ENCODE measurements at regions not wholly inside any gene's neighbourhood (a gene's known extent, or its start where the extent isn't known, plus 50 kb on each side); places are given as distances from the start of the nearest gene placed in this dataset.

DNA sequence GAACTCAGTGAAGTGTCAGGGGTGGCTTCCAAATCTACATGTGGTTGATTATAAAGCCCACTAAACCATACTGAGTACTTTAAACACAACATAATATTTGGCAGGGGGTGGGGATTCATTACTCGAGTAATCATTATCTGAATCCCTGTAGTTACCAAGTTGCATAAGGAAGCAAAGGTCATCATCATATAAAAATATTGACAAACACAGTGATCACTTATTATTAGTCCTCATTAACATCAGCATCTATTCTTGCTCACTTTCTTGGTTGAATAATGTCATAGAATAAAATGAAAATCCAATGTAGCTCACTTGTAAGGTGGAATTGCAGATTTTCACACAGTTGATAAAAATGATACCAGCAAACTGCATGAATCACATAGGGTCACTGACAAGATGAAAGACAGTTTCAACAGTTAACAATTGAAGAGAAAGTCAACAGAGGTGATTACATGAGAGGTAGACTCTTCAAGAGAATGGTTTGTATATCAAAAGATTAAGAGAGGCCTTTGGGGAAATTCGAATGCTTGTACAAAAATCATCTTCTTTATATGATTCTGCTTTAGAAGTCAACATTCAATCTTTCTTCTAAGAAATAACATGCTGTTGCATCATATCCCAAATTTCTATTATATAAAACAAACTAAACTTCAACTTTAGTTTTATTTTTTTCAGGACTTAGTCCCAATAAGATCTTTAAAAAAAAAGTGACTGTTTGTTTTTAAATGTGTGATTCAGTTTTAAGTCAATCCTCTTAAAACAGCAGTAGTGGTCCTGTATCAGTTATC, 185.5 kb upstream of the KLF14 start:
- Histone ChIP-seq H3K36me3 (ENCODE audit: insufficient read depth, low read length) (peaks cover 39% of the 10 kb centered on the region), H3K9me3 (ENCODE audit: control insufficient read depth in 1 of 2, insufficient read depth in 1 of 2, low read length in 2 of 2) (no peaks in the 10 kb centered on the region), H3K4me3 (ENCODE audit: low read length) (no peak overlapping the region), H3K4me1 (ENCODE audit: insufficient read depth, low read length) (peaks cover 66% of the 10 kb centered on the region), H3K27ac (ENCODE audit: low read depth in 1 of 2, low read length in 2 of 2) (peak overlapping the region in 1 of 2 donors; percentile 27), H3K27me3 (ENCODE audit: control insufficient read depth in 1 of 2, insufficient read depth in 2 of 2, low read length in 2 of 2) (no peaks in the 10 kb centered on the region)
- H3K9me3 Mint-ChIP-seq, result no peaks in the 10 kb centered on the region
- peaks cover 60% of the 10 kb centered on the region for H3K36me3 Mint-ChIP-seq (ENCODE audit: low read depth)
- TF ChIP-seq, protein P1, sequence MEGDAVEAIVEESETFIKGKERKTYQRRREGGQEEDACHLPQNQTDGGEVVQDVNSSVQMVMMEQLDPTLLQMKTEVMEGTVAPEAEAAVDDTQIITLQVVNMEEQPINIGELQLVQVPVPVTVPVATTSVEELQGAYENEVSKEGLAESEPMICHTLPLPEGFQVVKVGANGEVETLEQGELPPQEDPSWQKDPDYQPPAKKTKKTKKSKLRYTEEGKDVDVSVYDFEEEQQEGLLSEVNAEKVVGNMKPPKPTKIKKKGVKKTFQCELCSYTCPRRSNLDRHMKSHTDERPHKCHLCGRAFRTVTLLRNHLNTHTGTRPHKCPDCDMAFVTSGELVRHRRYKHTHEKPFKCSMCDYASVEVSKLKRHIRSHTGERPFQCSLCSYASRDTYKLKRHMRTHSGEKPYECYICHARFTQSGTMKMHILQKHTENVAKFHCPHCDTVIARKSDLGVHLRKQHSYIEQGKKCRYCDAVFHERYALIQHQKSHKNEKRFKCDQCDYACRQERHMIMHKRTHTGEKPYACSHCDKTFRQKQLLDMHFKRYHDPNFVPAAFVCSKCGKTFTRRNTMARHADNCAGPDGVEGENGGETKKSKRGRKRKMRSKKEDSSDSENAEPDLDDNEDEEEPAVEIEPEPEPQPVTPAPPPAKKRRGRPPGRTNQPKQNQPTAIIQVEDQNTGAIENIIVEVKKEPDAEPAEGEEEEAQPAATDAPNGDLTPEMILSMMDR (IDR thresholded peaks at IDR 0.05), result no peak
- peak overlapping the region; percentile 77 for H3K27ac Mint-ChIP-seq
- ChIA-PET POLR2A (interaction anchor here (0.6 kb wide), 1 partner anchor 31 kb away, joined by 4 read pairs; no protein-coding TSS in a partner anchor), CTCF (no interaction called here)
- intact Hi-C loops (cut with DNase I, micrococcal nuclease), result no loop called here
- no peaks in the 10 kb centered on the region for H3K27me3 Mint-ChIP-seq
- H3K4me1 Mint-ChIP-seq (ENCODE audit: low read depth), result peaks cover 83% of the 10 kb centered on the region
- no peak overlapping the region for H3K4me3 Mint-ChIP-seq
- ATAC-seq (ENCODE audit: poor library complexity), result no peak
- DNase-seq, result no peak

DNA sequence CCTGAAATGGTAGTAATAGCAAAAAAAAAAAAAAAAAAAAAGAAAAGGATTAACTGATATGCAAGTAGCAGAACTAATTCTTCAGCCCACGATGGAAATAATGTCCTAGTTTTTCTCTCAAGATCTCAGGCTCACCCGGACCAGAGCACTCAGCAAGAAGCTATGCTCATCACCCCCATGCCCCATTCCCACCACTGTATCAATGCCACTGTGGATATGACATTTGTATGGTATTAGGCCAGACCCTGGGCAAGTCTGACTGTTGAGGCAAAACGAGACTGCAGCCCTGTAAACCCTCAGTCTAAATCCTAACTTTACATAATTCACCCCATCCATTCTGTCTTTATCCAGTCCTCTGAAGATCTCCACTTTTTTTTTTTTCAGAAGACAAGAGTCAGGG, 186.1 kb upstream of the KLF14 start:
- Mint-ChIP-seq H3K27me3 (no peaks in the 10 kb centered on the region), H3K27ac (peak overlapping the region; percentile 77), H3K9me3 (no peaks in the 10 kb centered on the region), H3K36me3 (ENCODE audit: low read depth) (peaks cover 62% of the 10 kb centered on the region), H3K4me1 (ENCODE audit: low read depth) (peaks cover 83% of the 10 kb centered on the region), H3K4me3 (no peak overlapping the region)
- Histone ChIP-seq H3K27ac (ENCODE audit: low read depth in 1 of 2, low read length in 2 of 2) (no peak overlapping the region), H3K27me3 (ENCODE audit: control insufficient read depth in 1 of 2, insufficient read depth in 2 of 2, low read length in 2 of 2) (no peaks in the 10 kb centered on the region), H3K9me3 (ENCODE audit: control insufficient read depth in 1 of 2, insufficient read depth in 1 of 2, low read length in 2 of 2) (no peaks in the 10 kb centered on the region), H3K36me3 (ENCODE audit: insufficient read depth, low read length) (peaks cover 39% of the 10 kb centered on the region), H3K4me1 (ENCODE audit: insufficient read depth, low read length) (peaks cover 66% of the 10 kb centered on the region), H3K4me3 (ENCODE audit: low read length) (no peak overlapping the region)
- intact Hi-C loops (cut with DNase I, micrococcal nuclease), result no loop called here
- ChIA-PET POLR2A (no interaction called here), CTCF (no interaction called here)
- DNase-seq, result no peak
- TF ChIP-seq, protein P1 (IDR thresholded peaks at IDR 0.05), result no peak
- no peak for ATAC-seq (ENCODE audit: poor library complexity)

DNA sequence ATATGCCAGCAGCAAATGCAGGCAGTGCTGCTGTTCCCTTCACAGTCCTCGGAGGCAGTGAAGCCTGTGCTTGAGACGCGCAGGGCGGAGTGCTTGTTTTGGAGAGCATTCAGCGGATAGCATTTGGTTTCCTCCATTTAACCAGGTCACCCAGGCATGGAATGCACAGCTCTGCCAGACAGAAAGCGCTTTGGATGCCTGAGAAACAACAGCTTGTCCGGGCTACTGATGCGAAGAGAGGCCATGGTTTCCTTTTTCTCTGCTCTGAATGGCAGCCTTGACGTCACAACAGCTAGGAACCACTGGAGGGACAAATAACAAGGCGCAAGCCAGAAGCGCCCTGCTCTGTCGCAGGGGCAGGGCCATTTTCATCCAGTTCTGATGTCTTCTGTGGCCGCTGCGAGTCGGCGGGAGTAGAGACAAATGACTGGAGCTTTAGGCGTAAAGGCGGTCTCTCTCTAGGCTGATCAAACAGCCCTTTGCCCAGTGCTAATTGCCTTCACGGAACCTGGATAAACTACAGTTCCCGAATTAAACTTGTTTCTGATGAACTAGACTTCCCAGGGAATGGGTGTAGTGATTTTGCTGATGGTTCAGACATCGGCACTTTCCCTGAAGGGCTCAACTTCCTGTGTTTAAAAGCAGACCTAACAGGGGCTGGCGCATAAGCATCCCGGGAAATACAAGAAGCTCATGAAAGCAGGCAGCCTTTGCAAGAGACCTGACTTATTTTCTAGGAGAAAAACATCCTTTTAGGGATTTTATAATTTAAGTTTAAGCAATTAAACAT, 187.6 kb upstream of the KLF14 start:
- H3K4me1 Mint-ChIP-seq (ENCODE audit: low read depth), result peaks cover 83% of the 10 kb centered on the region
- H3K4me3 Mint-ChIP-seq, result no peak overlapping the region
- TF ChIP-seq, protein P1 (IDR thresholded peaks at IDR 0.05), result no peak
- DNase-seq, result no peak
- Histone ChIP-seq H3K27ac (ENCODE audit: low read depth in 1 of 2, low read length in 2 of 2) (no peak overlapping the region), H3K36me3 (ENCODE audit: insufficient read depth, low read length) (peaks cover 42% of the 10 kb centered on the region), H3K4me1 (ENCODE audit: insufficient read depth, low read length) (peaks cover 64% of the 10 kb centered on the region), H3K27me3 (ENCODE audit: control insufficient read depth in 1 of 2, insufficient read depth in 2 of 2, low read length in 2 of 2) (no peaks in the 10 kb centered on the region), H3K9me3 (ENCODE audit: control insufficient read depth in 1 of 2, insufficient read depth in 1 of 2, low read length in 2 of 2) (no peaks in the 10 kb centered on the region), H3K4me3 (ENCODE audit: low read length) (no peak overlapping the region)
- no peaks in the 10 kb centered on the region for H3K27me3 Mint-ChIP-seq
- no peak for ATAC-seq (ENCODE audit: poor library complexity)
- ChIA-PET CTCF (interaction anchor here (1.1 kb wide), 1 partner anchor 17 kb away, joined by 3 read pairs; no protein-coding TSS in a partner anchor), POLR2A (interaction anchor here (1.0 kb wide), 2 partner anchors 10 to 20 kb away, joined by 3 read pairs; no protein-coding TSS in a partner anchor)
- intact Hi-C loops (cut with DNase I, micrococcal nuclease), result no loop called here
- H3K27ac Mint-ChIP-seq, result peak overlapping the region; percentile 4
- H3K36me3 Mint-ChIP-seq (ENCODE audit: low read depth), result peaks cover 76% of the 10 kb centered on the region
- no peaks in the 10 kb centered on the region for H3K9me3 Mint-ChIP-seq
